ENCODE measurements at regions not wholly inside any gene's neighbourhood (a gene's known extent, or its start where the extent isn't known, plus 50 kb on each side); places are given as distances from the start of the nearest gene placed in this dataset.
"Not testable (repeated sequence)": the region's sequence is repeated elsewhere in the genome, so short reads cannot be mapped to it uniquely, and the experiment has no call there.

DNA sequence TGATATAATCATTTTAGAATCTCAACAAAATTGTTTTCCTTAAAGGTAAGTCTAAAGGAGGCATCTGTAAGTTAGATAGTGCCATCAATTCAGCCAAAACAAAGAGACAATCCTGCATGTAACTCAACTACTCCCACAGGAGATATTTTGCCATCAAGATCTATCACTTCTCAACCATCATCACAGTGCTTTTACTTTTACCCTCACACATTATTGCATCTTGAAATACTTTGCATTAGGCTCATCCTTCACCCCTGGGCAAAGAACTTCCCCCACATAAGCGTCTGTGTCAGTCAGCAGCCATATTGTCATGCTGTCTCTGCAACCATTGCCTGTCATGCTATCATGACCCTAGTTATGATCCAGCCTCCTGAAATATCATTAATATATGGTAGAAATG is 54.9 kb upstream of the NLGN1 start:
- DNase-seq = no peak

DNA sequence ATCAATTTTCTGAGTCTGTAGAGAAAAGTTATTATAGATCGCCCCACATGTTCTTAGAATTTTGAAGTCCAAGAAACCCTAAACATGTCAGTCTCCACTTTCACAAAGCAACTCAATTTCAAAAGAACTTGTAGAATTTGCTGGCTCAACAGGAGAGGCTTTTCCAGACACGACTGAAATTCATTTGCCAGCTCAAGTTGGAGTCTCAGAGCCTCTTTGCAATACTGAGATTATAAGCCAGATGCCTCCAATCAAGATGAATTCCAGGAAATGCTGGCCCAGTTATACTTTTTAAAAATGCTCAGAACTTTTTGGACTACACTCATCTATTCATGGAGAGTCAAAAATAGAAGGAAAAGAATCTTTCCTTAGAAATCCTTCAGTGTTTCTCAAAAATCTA is 56.9 kb upstream of the NLGN1 start:
- peak; percentile 1 to 4 for DNase-seq

DNA sequence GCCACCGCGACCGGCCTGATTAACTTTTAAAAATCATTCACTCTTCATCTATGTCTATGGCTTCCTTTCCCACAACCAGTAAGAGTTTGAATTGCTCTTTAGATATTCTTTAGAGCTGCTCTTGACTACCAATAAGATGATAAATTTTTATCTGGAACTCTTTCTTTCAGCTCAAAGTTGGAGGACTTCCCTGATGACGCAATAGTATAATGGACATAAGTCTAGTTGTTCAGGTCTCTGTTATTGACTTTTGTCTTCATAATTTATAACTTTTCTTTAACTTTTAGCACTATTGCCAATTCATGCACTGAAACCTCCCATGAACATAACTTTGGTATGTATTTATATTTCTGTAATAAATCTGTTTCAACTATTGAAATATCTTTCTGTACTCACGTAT is 61.3 kb upstream of the NLGN1 start:
- DNase-seq = no peak

DNA sequence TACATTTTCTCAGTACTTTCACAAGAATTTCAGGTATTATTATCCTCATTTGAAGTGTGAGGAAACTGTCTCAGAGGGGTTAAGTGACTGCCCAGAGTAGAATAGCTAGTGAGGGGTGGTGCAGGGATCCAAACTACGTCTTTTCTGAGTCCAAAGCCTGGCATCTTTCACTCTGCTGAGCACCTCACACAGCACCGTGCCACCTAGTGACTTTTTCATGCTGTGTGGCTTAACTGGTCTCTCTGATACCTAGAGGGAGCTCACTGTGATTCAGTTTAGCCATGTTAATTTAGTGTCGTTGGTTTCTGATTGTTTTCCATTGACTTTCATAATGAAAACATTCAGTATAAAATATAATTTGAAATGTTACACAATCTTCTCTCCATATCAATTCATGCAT is 91.4 kb upstream of the NLGN1 start:
- DNase-seq = no peak

DNA sequence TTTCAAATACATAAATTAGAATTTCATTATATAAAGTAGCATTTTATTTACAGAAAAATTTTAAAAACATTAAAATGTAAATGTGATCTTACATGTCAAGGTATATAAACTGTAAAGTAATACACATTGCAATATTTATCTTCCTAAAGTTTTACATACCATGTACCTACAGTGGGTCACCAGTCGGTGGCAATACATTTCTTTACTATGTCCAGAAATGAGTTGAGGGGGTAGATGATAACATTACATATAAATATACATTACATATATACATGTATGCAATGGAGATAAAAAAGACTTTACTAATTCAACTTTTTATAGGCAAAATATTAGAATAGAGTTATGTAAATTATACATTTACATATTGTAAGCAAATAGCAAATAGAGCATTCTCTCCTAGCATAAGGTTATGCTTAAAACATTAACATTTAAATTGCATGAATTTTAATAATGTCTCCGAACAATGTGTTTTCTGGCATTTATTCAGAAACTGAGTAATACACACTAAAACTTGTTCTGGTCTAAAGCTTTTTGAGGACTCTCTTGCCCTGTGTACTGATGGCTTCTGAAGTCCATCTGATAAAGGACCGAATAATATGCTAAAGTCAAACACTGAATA is 93.3 kb upstream of the NLGN1 start:
- no peak for DNase-seq

DNA sequence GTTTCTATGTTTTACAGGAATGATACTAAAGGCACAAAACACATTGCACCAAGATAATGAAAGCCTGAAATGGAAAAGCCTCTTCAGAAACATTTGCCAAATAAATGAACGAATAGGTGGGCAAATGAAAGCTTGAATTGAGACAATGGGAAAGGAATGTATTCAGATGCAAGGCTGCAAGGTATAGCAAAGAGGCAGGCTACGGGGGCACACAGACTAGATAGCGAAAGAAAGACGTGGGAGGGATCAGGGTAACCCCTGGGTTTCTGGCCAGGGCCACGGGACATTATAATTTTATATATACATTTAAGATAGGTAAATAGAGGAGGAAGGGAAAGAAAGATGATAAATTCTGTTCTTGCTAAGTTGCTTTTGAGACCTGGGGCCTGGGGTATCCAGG is 95.9 kb upstream of the NLGN1 start:
- DNase-seq = no peak

DNA sequence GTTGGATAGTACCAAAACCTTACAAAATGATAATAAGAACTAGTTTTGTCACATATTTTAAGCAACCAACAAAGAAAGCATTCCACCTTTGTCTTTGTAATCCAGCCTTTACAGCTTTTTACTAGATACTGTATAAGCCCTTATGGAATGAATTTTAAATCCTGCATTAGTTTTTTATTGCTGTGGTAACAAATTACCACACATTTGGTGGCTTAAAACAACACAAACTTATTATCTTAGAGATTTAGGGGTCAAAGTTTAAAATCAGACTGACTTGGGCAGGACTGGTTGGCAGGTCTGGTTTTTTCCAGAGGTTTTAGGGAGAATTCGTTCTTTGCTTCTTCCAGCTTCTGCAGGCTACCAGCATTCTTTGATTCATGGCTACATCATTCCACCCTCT is 108.5 kb upstream of the NLGN1 start:
- DNase-seq = no peak

DNA sequence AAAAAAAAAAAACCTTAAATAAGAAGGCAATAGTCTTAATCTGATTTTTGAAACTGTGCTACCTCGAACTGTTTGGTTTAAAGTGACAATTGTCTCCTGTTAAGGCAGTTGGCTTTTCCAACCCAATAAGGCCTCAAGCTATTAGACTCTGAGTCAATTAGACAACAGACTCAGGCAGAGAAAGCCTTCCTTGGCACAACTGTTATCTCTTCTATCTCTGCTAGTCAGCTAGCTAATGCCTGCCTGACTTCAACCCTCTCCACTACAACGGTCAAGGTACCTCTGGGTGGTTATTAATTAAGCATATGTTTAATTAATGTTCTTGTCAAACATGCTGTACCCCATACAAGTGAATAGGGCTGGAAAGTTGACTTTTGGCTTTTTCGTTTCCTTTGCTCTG is 110.2 kb upstream of the NLGN1 start:
- no peak for DNase-seq

DNA sequence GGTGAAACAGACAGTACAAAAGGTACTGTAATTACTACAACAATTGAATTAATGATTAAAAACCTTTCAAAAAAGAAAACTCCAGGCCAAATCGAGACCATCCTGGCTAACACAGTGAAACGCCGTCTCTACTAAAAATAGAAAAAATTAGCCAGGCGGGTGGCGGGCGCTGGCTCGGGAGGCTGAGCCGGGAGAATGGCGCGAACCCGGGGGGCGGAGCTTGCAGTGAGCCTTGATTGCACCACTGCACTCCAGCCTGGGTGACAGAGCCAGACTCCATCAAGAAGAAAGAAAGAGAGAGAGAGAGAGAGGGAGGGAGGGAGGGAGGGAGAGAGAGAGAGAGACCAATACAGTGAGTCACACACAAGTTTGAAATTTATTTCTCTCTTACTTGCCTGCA is 111.0 kb upstream of the NLGN1 start:
- not testable (repeated sequence) for DNase-seq

DNA sequence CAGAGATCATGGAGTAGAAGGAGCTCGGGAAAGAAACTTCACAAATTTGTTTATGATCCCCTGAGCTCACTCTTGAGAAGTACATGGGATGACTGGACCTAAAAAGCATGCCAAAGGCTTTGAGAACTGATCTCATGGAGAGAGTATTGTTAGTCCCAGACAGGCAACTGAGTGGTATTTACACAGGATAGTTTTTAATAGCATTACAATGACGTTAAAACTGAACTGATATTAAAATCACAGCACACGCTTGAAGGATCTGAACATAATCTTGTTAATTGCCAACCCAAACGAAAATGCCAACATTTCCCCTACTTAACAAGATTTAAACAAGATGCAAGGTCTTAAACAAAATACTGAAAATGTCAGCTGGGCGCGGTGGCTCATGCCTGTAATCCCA is 113.2 kb upstream of the NLGN1 start:
- DNase-seq = no peak

DNA sequence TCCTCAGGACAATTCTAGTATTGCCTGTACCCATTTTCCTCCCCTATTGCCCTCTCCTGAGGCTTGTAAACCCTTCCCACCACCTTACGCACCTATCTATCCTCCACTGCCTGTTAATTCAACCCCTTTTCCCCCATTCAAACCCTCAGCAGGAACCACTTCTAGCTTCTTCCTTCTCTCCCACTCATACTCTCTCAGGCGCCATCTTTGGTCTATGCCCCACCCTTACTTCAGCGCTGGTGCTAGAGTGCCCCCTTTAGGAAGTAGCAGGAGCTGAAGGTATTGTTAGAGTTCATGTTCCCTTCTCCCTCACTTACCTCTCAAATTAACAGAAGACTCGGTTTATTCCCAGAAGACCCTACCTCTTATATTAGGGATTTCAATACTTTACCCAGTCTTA is 121.8 kb upstream of the NLGN1 start:
- no peak for DNase-seq

DNA sequence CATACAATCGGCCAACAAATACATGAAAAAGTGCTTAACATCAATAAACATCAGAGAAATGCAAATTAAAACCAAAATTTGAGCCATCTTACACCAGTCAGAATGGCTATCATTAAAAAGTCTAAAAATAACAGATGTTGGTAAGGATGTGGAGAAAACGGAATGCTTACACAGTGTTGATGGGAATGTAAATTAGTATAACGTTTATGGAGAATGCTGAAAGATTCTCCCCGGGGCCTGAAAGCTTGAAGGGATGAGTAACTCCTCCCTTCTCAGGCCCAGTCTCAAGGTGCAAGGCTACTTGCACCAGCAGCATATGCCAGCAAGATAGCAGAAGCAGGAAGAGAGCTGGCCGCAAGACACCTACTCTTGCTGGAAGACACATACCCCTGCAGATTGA is 123.7 kb upstream of the NLGN1 start:
- DNase-seq = no peak

DNA sequence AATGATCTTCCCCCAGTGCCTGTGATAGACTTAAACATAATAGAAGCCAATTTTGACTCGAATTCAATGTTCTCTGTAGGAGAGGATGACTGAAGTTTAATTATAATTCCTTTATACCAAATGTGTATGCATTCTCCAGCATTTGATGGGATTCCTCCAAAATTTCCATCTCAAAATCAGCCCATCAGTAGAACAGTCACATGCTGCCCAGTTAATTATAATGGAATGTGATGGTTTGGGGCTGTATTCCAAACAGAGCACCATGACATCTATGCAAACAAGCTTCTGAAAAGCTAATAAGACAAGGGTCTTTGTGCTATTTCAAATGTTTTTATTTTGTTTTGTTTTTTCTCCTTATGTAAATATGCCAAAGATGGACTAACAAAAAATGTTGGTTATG is 127.7 kb upstream of the SPATA16 start:
- peak; percentile 68 to 71 for DNase-seq

DNA sequence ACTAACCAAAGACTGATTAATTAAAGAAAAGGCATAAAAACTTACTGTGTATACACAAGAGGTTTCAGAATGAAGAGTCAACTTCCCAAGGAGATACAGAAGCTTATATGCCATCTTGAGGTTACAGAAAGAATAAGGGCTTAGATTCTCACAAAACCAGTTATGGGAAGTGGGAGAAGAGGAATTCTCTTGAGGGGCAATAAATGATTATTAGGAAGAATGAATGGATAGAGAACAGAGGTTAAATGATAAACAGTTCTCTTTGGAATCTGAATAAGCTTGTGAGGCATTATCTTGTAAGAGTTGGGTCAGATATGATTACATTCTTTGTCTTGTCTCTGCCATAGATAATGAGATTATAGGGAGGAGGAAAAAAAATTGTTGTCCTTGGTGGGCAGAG is 126.7 kb upstream of the SPATA16 start:
- no peak for DNase-seq

DNA sequence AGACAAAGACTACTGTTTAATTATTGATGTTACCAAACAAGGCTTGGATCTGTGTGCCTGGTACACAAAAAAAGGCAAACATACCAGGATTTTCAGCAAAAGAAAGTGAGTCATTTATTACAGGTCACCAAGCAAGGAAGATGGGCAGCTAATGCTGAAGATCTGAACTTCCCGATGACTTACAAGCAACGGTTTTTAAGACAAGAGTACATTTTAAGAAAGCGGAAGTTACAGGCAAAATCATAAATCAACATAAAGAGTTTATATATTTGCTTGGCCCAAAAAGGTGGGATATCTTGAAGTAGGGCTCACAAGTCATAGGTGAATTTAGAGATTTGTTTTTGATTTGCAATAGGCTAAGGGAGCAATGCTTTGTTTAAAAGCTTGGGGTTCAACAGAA is 125.4 kb upstream of the SPATA16 start:
- no peak for DNase-seq

DNA sequence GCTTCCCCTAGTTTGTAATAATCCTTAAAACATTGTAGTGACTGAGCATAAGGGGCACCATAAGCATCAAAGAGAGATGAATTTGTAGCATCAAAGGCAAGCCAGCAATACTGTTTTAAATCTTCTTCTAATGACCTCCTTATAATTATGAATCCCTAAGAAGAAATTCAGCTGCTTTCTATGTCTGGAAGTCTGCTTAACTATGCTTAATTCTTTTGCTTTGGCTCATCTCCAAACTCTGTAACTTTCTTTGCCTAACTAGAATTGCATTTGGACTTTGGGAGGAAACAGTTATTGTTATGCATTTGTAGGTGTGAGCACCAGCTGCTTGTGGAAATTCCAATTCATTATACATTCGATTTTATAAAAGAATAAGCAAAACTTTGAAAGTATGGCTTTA is 117.7 kb upstream of the SPATA16 start:
- peak; percentile 48 to 60 for DNase-seq

DNA sequence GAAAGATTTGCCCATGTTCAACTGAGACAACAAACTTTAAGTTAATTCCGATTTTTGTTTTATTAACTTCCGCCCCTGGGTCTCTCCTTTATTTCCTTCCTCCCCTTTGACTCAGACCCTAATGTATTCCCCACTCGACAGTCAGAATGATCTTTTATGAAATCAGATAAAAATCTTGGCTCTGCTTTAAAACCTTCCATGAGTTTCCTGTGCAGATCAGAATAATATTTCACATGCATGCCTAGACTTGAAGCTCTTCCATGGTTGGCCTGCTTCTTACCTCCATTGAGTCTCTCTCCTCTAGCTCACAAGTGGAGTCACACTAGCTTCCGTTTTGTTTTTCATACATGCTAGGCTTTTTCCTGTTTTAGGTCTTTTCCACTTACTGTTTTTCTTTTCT is 116.8 kb upstream of the SPATA16 start:
- DNase-seq = no peak

DNA sequence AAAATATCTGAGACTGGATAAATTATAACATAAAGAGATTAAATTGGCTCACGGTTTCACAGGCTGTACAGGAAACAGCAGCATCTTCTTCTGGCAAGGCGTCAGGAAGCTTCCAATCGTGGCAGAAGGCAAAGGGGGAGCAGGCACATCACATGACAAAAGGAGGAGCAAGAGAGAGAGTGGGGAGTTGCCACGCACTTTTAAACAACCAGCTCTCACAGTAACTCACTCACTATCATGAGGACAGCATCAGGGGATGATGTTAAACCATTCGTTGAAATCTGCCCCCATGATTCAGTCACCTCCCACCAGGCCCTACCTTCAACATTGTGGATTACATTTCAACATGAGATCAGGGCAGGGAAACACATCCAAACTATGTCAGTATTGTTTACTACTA is 114.5 kb upstream of the SPATA16 start:
- DNase-seq = no peak

DNA sequence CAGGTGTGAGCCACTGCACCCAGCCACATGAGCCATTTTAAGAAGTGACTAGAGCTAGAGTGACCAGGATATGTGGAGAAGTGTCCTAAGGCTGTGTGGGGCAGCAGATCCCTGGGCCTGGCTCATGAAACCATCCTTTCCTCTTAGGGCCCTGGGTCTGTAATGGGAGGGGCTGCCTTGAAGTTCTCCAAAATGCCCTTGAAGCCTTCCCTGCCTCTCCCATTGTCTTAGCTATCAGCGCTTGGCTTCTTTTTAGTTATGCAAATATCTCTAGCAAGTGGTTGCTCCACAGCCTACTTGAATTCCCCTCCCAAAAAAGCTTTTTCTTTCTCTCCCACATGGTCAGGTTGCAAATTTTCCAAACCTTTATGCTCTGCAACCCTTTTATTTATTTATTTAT is 112.4 kb upstream of the SPATA16 start:
- DNase-seq = no peak

DNA sequence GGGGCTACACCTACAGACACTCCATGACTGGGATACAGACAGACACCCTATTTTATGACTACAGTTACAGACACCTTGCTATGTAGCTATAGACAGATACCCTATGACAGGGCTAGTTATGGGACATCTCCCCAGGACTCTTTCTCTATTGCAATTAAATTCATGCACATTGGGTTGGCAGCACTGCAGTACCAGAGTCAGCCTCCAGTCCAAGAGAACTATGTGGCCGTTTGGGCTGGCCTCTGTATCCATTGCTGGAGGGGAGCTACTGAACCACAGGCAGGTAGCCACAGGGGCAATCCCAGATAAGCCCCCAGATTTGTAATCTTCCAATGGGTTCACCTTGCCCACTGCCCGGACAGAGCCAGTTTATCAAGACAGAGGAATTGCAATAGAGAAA is 108.4 kb upstream of the SPATA16 start:
- DNase-seq = no peak

DNA sequence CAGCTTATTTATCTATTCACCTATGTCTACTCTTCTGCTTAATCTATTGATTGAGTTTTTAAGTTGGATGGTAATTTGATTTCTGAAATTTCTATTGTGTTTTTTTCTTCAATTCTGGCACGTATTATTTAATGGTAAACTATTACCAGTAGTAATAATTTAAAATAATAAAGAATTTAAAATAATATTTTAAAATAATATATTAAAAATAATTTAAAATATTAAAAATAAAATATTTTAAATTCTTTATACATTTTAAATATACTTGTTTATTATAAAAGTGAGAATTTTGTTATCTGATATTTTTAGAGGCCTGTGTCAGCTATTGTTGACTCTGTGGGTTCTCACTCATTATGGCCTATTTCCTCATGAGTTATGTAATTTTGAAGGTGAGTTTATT is 100.7 kb upstream of the SPATA16 start:
- DNase-seq = no peak

DNA sequence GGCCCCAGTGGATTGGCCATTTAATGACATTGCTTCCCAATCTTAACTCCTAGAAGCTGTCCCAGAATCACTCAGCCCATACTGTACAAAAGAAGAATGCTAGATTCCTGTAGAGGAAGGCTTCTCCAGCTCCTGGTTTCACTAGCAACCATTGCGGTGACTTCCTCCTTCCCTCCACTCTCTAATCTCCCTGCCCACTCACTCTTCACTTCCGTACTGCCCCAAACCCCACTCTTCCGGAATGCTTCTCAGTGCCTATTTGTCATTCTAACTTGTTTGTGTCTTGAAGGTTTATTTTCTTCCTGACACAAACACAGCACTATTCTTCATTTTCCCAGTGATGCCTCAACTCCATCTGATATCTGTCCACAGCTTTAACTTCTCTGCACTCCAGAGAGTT is 97.1 kb upstream of the SPATA16 start:
- no peak for DNase-seq

DNA sequence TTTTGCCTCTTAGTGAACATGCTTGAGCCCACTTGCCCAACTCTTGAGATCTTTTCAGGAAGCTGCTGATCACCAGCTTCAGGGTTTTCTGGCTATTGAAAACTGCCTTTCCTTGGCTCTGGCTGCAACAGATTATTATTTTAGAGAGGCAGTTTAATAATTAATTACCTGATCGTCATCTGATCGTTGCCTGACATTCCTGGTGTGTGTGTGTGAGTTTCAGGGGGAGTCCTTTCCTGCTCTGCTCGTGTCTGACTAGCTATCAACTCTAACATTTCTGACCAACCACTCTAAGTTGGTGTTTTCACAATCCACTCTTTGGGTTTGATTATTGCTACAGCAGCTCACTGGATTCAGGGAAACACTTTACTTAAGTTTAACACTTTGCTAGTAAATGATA is 84.3 kb upstream of the SPATA16 start:
- DNase-seq = no peak

DNA sequence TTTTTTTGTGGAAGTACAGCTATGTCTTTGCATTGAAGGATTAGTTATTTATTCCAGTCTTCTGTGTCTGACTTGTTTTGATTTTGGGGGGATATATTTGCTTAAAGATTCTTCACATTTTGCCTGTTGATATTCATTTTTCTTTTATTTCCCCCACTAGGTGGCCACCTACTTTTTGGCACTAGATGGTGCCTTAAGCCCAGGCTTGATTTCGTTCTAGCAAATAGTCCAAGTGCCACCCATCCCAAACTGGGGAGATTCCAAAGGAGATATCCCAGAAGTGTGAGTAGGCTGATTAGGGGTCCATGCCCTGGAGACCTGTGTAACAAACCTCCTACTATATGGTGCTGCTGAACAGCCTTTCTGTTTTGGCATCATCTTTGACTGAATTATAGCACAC is 80.0 kb upstream of the SPATA16 start:
- no peak for DNase-seq

DNA sequence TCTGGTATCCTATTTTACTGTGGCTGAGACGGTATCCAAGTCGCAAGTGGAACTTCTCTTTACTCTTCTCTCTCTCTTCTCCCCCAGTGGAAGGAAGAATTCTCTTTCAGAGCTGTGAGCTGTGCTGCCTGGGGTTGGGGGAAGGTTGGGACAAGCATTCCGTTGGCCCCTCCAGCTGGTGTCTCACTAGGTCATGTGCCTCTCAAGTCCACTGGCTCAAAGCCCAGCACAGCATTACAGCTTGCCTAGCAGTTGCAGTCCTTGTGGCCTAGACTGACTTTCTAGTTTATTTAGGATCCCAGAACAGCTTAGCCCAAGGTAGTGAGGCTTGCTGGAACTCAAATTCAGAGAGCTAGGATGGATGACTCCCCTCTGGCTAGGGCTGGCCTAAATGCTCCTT is 76.1 kb upstream of the SPATA16 start:
- DNase-seq = no peak
